H1 (cell line): ENCODE measurements at regions not wholly inside any gene's neighbourhood (a gene's known extent, or its start where the extent isn't known, plus 50 kb on each side); places are given as distances from the start of the nearest gene placed in this dataset.

Experiments
- CTCF ChIP-seq, 3 experiments: IDR thresholded peaks; 1 replicate in 2 of 3; 2 replicates in 1 of 3; pipeline versions ENCODE4 v1.5.1 to v1.6.1; 2011; ENCODE audit warnings: low read length in 3 of 3, mild to moderate bottlenecking in 3 of 3, inconsistent platforms in 2 of 3, low read depth in 1 of 3, moderate library complexity in 1 of 3; ENCODE audit not compliant: insufficient read depth in 1 of 3; ENCODE audit errors: control extremely low read depth in 1 of 3
- EGR1 ChIP-seq: IDR thresholded peaks from 2 replicates; pipeline ENCODE4 v1.6.1; 2011; ENCODE audit warnings: low read depth, low read length, borderline replicate concordance
- EP300 ChIP-seq, 2 experiments: IDR thresholded peaks; 1 replicate in 1 of 2; 2 replicates in 1 of 2; pipeline ENCODE4 v1.6.1; 2011 to 2012; ENCODE audit warnings: low read depth in 2 of 2, low read length in 2 of 2, mild to moderate bottlenecking in 2 of 2, borderline replicate concordance in 1 of 2, inconsistent platforms in 1 of 2, moderate library complexity in 1 of 2
- EZH2 ChIP-seq: fragments of 200-600 bp; sonication (generic); IDR thresholded peaks from 2 replicates; pipeline ENCODE4 v1.7.1; 2012; ENCODE audit warnings: low read depth, mild to moderate bottlenecking, moderate library complexity, low read length, inconsistent platforms; ENCODE audit not compliant: severe bottlenecking
- FOSL1 ChIP-seq: IDR thresholded peaks from 2 replicates; pipeline ENCODE4 v1.6.1; 2011; ENCODE audit warnings: mild to moderate bottlenecking, low read depth, low read length, moderate library complexity; ENCODE audit not compliant: insufficient read depth
- MAX ChIP-seq: IDR thresholded peaks from 2 replicates; pipeline ENCODE4 v1.6.1; 2012; ENCODE audit warnings: inconsistent platforms
- POLR2A ChIP-seq, 2 experiments: IDR thresholded peaks; 1 replicate in 1 of 2; 2 replicates in 1 of 2; pipeline ENCODE4 v1.6.1; 2011; ENCODE audit warnings: low read depth in 2 of 2, low read length in 2 of 2, mild to moderate bottlenecking in 2 of 2; ENCODE audit errors: control extremely low read depth in 1 of 2
- RAD21 ChIP-seq, 2 experiments: IDR thresholded peaks in 1 of 2; conservative IDR thresholded peaks in 1 of 2; 2 replicates each; pipeline ENCODE4 v1.6.1; 2011; ENCODE audit warnings: low read depth in 2 of 2, low read length in 2 of 2, improper control_type of control experiment in 1 of 2, inconsistent platforms in 1 of 2, mild to moderate bottlenecking in 1 of 2, moderate library complexity in 1 of 2
- RFX5 ChIP-seq: IDR thresholded peaks from 2 replicates; pipeline ENCODE4 v1.6.1; 2011; ENCODE audit warnings: low read depth, low read length, improper control_type of control experiment, borderline replicate concordance
- TEAD4 ChIP-seq: IDR thresholded peaks from 2 replicates; pipeline ENCODE4 v1.6.1; 2012; ENCODE audit warnings: low read depth, low read length, inconsistent platforms, mixed read lengths
- USF2 ChIP-seq: IDR thresholded peaks from 2 replicates; pipeline ENCODE4 v1.6.1; 2011; ENCODE audit warnings: low read length, improper control_type of control experiment
- YY1 ChIP-seq: IDR thresholded peaks from 2 replicates; pipeline ENCODE4 v1.6.1; 2011; ENCODE audit warnings: low read depth, mild to moderate bottlenecking, low read length
- ZNF274 ChIP-seq: IDR thresholded peaks from 2 replicates; pipeline ENCODE4 v1.7.0; 2012; ENCODE audit warnings: low read length, borderline replicate concordance; ENCODE audit errors: extremely low read depth

DNA sequence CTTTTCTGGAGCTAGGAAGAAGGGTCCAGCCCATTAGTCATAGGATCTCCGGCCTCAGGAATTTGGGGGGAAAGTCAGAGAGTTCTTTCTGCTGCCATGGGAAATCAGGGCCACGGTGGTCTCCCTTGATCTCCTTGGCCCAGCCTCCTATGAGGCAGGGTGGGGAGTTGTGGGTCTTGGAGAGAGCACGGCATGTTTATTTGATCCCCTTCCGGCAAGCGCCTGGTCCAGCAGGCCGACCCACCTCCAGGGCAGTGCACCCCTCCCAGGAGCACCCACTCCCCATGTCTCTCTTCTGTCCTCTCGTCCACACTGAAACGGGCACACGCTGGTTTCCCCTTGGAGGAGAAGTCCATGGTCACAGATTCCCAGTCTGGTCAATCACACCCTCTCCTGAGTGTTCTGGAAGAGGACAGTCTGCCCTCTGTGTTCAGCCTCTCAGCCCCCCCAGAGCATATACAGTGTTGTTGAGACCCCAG is 464.6 kb upstream of the HS6ST1 start:
- TF ChIP-seq MAX (no peak), CTCF (IDR thresholded peaks at IDR 0.05; ENCODE audit: control extremely low read depth in 1 of 3, insufficient read depth in 1 of 3, low read depth in 1 of 3, low read length in 3 of 3) (no peak), POLR2A (IDR thresholded peaks at IDR 0.05; ENCODE audit: control extremely low read depth in 1 of 2, low read depth in 2 of 2, low read length in 2 of 2) (no peak), EZH2 (no peak), RAD21 (IDR thresholded peaks at IDR 0.05 in 1 of 2, conservative IDR thresholded peaks at IDR 0.05 in 1 of 2; ENCODE audit: low read depth in 2 of 2, low read length in 2 of 2) (no peak), USF2 (no peak), RFX5 (no peak), YY1 (no peak), TEAD4 (no peak), EGR1 (no peak), FOSL1 (no peak), EP300 (IDR thresholded peaks at IDR 0.05; ENCODE audit: borderline replicate concordance in 1 of 2, low read depth in 2 of 2, low read length in 2 of 2) (no peak), ZNF274 (no peak)
